Mesendoderm (in vitro differentiated cells): ENCODE measurements at regions not wholly inside any gene's neighbourhood (a gene's known extent, or its start where the extent isn't known, plus 50 kb on each side); places are given as distances from the start of the nearest gene placed in this dataset.

Experiments
- DNase-seq: peaks from one replicate; pipeline ENCODE4 v3.0.0; 2013
- H2AK5ac ChIP-seq: 2 replicates; pipeline ENCODE4 v1.6.1; 2013; ENCODE audit warnings: low read length, inconsistent platforms
- H2BK120ac ChIP-seq: 2 replicates; pipeline ENCODE4 v1.6.1; 2013; ENCODE audit warnings: low read depth, mild to moderate bottlenecking, low read length, moderate library complexity, mixed read lengths
- H2BK15ac ChIP-seq: replicated peaks from 2 replicates; pipeline ENCODE4 v1.6.1; 2013; ENCODE audit warnings: low read depth, mild to moderate bottlenecking, moderate library complexity
- H2BK5ac ChIP-seq: 2 replicates; pipeline ENCODE4 v1.6.1; 2013; ENCODE audit warnings: low read length, inconsistent platforms
- H3K18ac ChIP-seq: 2 replicates; pipeline ENCODE4 v1.6.1; 2013; ENCODE audit warnings: mild to moderate bottlenecking, low read length, mixed read lengths
- H3K23ac ChIP-seq: one replicate; pipeline ENCODE4 v1.6.1; 2013; ENCODE audit warnings: low read length
- H3K27ac ChIP-seq: 2 replicates; pipeline ENCODE4 v1.5.1; 2013; ENCODE audit warnings: low read depth, mild to moderate bottlenecking, inconsistent platforms, low read length, moderate library complexity
- H3K27me3 ChIP-seq: 2 replicates; pipeline ENCODE4 v1.6.1; 2013; ENCODE audit warnings: low read length, control low read depth, mild to moderate bottlenecking, inconsistent platforms; ENCODE audit not compliant: insufficient read depth, poor library complexity
- H3K36me3 ChIP-seq: 2 replicates; pipeline ENCODE4 v1.6.1; 2013; ENCODE audit warnings: low read length, inconsistent platforms; ENCODE audit not compliant: control insufficient read depth, insufficient read depth
- H3K4ac ChIP-seq: one replicate; pipeline ENCODE4 v1.6.1; 2013; ENCODE audit warnings: low read depth, mild to moderate bottlenecking, low read length, moderate library complexity
- H3K4me1 ChIP-seq: 2 replicates; pipeline ENCODE4 v1.6.1; 2013; ENCODE audit warnings: low read depth, low read length, inconsistent platforms; ENCODE audit not compliant: control insufficient read depth
- H3K4me2 ChIP-seq: 2 replicates; pipeline ENCODE4 v1.6.1; 2013; ENCODE audit warnings: low read length
- H3K4me3 ChIP-seq: 2 replicates; pipeline ENCODE4 v1.5.1; 2013; ENCODE audit warnings: mild to moderate bottlenecking, low read length
- H3K56ac ChIP-seq: one replicate; pipeline ENCODE4 v1.6.1; 2013; ENCODE audit warnings: low read length
- H3K79me1 ChIP-seq: 2 replicates; pipeline ENCODE4 v1.6.1; 2013; ENCODE audit warnings: low read length, inconsistent platforms
- H3K79me2 ChIP-seq: 2 replicates; pipeline ENCODE4 v1.6.1; 2013; ENCODE audit warnings: mild to moderate bottlenecking, low read length; ENCODE audit not compliant: control insufficient read depth, insufficient read depth
- H3K9ac ChIP-seq: 2 replicates; pipeline ENCODE4 v1.6.1; 2013; ENCODE audit warnings: low read length, inconsistent platforms
- H4K5ac ChIP-seq: one replicate; pipeline ENCODE4 v1.6.1; 2013; ENCODE audit warnings: low read length
- H4K8ac ChIP-seq: one replicate; pipeline ENCODE4 v1.6.1; 2013; ENCODE audit warnings: low read depth, mild to moderate bottlenecking, control low read depth, low read length, moderate library complexity
- WGBS: extraction: QIAGEN DNeasy Blood & Tissue Kit; methylation state at CpG from one replicate; pipeline ENCODE4 v1.1.7; 2013; ENCODE audit warnings: low lambda C conversion rate, missing lambda C conversion rate; ENCODE audit not compliant: insufficient coverage; ENCODE audit errors: extremely low coverage; 5-methylcytosine and 5-hydroxymethylcytosine counted together

DNA sequence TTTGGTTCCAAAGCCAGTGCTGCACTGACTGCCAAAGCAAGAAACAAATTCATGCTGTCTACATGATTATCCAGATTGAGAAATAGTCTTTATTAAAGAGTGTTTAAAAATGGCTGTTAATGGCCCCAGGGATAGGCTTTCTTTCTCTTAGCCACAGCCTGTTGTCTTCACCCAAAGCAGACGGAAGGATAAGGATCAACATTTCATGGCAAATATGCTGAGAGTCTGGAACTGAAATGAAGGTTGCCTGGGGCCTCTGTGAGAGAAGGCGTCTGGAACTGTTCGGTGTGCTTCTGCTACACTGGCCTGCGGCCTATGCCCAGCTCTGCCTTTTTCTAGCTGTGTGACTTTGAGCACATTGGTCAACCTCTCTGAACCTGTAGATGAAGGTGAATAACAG lies 373.0 kb upstream of the ZFP64 start:
- no peak overlapping the region for H3K18ac ChIP-seq
- H3K4me3 ChIP-seq = no peak overlapping the region
- no peak overlapping the region for H4K5ac ChIP-seq
- no peaks in the 10 kb centered on the region for H3K79me1 ChIP-seq
- no peak overlapping the region for H3K27ac ChIP-seq
- H3K56ac ChIP-seq = no peak overlapping the region
- H3K27me3 ChIP-seq = no peaks in the 10 kb centered on the region
- no peaks in the 10 kb centered on the region for H3K4me1 ChIP-seq
- no peak overlapping the region for H2BK5ac ChIP-seq
- H3K4ac ChIP-seq = no peak overlapping the region
- WGBS = no CpG with 5 or more reads among the region's 4 CpGs
- H2BK120ac ChIP-seq = no peak overlapping the region
- H3K23ac ChIP-seq = no peak overlapping the region
- no peak for DNase-seq
- H3K9ac ChIP-seq = no peak overlapping the region
- no peaks in the 10 kb centered on the region for H3K36me3 ChIP-seq
- H3K79me2 ChIP-seq = no peaks in the 10 kb centered on the region
- H3K4me2 ChIP-seq = no peak overlapping the region
- H2BK15ac ChIP-seq = no peak overlapping the region
- H2AK5ac ChIP-seq = no peak overlapping the region
- H4K8ac ChIP-seq = no peak overlapping the region

DNA sequence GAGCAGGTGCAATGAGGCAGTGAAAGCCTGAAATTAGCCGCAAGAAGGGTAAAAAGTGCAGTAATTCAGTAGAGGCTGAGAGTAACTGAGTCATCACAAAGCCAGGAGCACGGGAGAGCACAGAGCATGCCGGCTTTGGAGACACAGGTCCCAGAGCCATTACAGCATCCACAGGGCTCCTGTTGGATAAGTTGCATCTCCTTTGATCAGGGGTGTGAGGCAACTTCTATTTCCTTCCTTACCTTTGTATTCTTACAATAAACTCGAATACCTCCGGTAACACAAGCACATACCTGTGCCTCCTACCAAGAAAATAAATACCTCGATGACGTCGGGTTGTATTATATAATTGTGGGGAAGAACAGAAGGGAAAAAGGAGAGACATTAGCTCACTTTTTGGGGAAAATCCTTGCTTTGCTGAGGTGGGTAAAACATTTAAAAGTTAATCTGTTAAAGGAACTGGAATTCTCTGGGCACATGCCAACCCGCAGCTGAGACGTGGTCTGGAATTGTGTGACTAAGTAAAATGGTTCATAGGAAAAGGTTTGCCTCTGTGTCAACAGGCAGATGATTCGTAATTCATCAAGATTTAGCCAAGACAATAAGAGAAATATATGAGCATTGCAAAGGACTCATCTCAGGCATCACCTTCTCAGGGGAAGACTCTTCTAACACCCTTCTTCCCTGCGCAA lies 360.7 kb upstream of the ZFP64 start:
- no CpG with 5 or more reads among the region's 12 CpGs for WGBS
- Histone ChIP-seq H3K27me3 (no peaks in the 10 kb centered on the region), H3K36me3 (no peaks in the 10 kb centered on the region), H2BK120ac (no peak overlapping the region), H3K4ac (no peak overlapping the region), H4K8ac (no peak overlapping the region), H3K23ac (no peak overlapping the region), H3K79me1 (no peaks in the 10 kb centered on the region), H4K5ac (no peak overlapping the region), H3K27ac (no peak overlapping the region), H3K4me1 (no peaks in the 10 kb centered on the region), H2BK15ac (no peak overlapping the region), H2BK5ac (no peak overlapping the region), H3K79me2 (no peaks in the 10 kb centered on the region), H3K4me2 (no peak overlapping the region), H3K4me3 (no peak overlapping the region), H3K56ac (no peak overlapping the region), H2AK5ac (no peak overlapping the region), H3K9ac (no peak overlapping the region), H3K18ac (no peak overlapping the region)
- no peak for DNase-seq

DNA sequence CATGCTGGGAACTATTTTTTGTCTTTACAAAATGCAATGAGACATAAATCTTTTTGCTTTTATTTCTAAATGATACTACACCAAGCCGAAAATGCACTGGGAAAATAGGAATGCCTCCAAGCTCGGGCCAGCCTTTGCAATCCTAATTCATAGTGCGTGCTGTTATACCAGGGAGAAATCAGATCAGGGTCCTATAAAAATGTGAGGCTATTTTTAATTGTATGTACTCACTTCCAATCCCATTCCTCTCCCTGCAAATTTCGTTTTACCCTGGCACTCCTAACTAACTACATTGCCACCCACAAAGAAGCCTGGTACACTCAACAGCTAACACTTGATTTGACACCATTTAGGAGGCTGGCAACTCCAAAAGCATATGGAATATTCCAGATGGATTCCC lies 350.6 kb upstream of the ZFP64 start:
- Histone ChIP-seq H3K56ac (no peak overlapping the region), H3K23ac (no peak overlapping the region), H3K4me2 (no peak overlapping the region), H3K18ac (no peak overlapping the region), H2BK15ac (no peak overlapping the region), H3K27ac (no peak overlapping the region), H2BK5ac (no peak overlapping the region), H4K8ac (no peak overlapping the region), H3K4me3 (no peak overlapping the region), H3K79me2 (no peaks in the 10 kb centered on the region), H2BK120ac (no peak overlapping the region), H3K9ac (no peak overlapping the region), H3K27me3 (no peaks in the 10 kb centered on the region), H2AK5ac (no peak overlapping the region), H3K4ac (no peak overlapping the region), H3K79me1 (no peaks in the 10 kb centered on the region), H3K36me3 (no peaks in the 10 kb centered on the region), H3K4me1 (no peaks in the 10 kb centered on the region), H4K5ac (no peak overlapping the region)
- no CpG with 5 or more reads among the region's 4 CpGs for WGBS
- no peak for DNase-seq

DNA sequence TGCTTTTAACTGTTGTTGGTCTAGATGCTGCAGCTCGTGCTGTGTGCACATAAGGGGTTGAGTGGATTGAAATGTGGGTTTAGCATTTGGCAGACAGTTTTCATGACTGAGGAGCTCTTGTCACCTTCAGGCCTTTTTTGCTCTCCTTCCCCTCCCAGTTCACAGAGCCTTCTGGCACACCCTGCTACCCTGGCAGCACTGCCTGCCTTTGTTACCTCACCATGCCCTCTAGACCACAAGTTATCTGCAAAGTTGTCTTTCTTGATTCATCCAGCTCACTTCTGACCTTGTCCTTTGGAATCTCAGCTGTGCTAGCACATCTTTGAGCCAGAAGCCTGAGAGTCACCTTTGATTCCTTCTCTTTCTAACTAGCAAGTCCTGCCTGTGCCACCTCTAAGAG lies 348.9 kb upstream of the ZFP64 start:
- Histone ChIP-seq H3K56ac (no peak overlapping the region), H3K4me2 (no peak overlapping the region), H4K8ac (no peak overlapping the region), H3K27me3 (no peaks in the 10 kb centered on the region), H3K79me2 (no peaks in the 10 kb centered on the region), H3K23ac (no peak overlapping the region), H4K5ac (no peak overlapping the region), H3K79me1 (no peaks in the 10 kb centered on the region), H3K36me3 (no peaks in the 10 kb centered on the region), H3K9ac (no peak overlapping the region), H2AK5ac (no peak overlapping the region), H2BK15ac (no peak overlapping the region), H3K4ac (no peak overlapping the region), H3K4me1 (no peaks in the 10 kb centered on the region), H2BK5ac (no peak overlapping the region), H3K4me3 (no peak overlapping the region), H3K27ac (no peak overlapping the region), H2BK120ac (no peak overlapping the region), H3K18ac (no peak overlapping the region)
- no CpG with 5 or more reads among the region's 1 CpG for WGBS
- DNase-seq = no peak

DNA sequence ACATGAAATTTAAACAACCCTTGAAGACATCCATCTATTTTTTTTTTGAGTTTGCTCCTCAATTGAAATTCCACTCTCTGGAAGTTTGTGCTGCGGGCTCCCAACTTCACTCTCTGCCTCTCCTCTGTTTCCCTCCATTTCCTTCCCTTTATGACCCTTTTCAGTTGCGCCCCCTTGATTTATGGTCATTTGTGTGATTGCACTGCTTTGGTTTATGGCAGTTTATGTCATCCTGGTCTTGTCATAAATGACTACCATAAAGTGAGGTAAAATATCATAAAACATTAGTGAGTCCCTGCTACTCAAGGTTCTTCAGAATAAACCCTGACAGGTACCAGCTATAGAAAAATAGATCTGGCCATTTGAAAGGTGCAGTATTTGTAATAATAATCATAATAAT lies 348.3 kb upstream of the ZFP64 start:
- Histone ChIP-seq H3K79me1 (no peaks in the 10 kb centered on the region), H2BK15ac (no peak overlapping the region), H3K18ac (no peak overlapping the region), H4K5ac (no peak overlapping the region), H3K4me1 (no peaks in the 10 kb centered on the region), H3K79me2 (no peaks in the 10 kb centered on the region), H3K4me2 (no peak overlapping the region), H2BK120ac (no peak overlapping the region), H3K9ac (no peak overlapping the region), H3K4ac (no peak overlapping the region), H3K36me3 (no peaks in the 10 kb centered on the region), H3K23ac (no peak overlapping the region), H3K56ac (no peak overlapping the region), H2BK5ac (no peak overlapping the region), H3K27me3 (no peaks in the 10 kb centered on the region), H2AK5ac (no peak overlapping the region), H3K27ac (no peak overlapping the region), H3K4me3 (no peak overlapping the region), H4K8ac (no peak overlapping the region)
- peak; percentile 19 for DNase-seq
- no CpG with 5 or more reads among the region's 2 CpGs for WGBS

DNA sequence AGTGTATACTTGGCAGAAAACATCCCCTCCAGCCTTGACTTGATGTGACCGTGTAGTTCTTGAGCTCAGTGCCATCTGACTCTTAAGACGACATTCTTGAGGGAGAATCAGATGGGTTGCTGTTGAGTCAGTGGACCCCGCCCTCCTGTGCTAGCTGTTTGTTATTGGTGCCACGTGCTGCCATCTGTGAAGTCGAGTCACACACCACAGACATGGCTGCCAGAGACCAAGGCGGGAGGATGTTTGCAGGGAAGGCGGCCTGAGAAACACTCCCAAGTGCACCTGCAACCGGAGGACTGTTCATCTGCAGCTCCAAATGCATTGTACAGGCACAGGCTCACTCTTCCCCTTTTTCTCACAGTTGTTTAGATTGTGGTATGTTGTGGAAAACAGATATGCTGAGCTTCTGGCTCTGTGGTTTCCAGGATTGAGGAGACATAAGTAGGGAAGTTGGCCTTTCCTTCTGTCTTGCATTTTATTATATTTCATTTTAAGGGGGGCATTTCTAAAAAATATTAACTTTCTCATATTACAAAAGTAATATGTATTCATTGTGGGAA lies 345.3 kb upstream of the ZFP64 start:
- no CpG with 5 or more reads among the region's 8 CpGs for WGBS
- no peak overlapping the region for H2BK15ac ChIP-seq
- no peak overlapping the region for H4K5ac ChIP-seq
- no peak overlapping the region for H2AK5ac ChIP-seq
- H4K8ac ChIP-seq = no peak overlapping the region
- H2BK5ac ChIP-seq = no peak overlapping the region
- no peak overlapping the region for H3K56ac ChIP-seq
- no peaks in the 10 kb centered on the region for H3K79me1 ChIP-seq
- no peaks in the 10 kb centered on the region for H3K4me1 ChIP-seq
- H3K36me3 ChIP-seq = no peaks in the 10 kb centered on the region
- no peaks in the 10 kb centered on the region for H3K27me3 ChIP-seq
- no peak overlapping the region for H3K23ac ChIP-seq
- no peak overlapping the region for H3K4me3 ChIP-seq
- no peak for DNase-seq
- no peak overlapping the region for H3K9ac ChIP-seq
- H3K18ac ChIP-seq = no peak overlapping the region
- H3K79me2 ChIP-seq = no peaks in the 10 kb centered on the region
- no peak overlapping the region for H3K4ac ChIP-seq
- H3K27ac ChIP-seq = no peak overlapping the region
- H2BK120ac ChIP-seq = no peak overlapping the region
- H3K4me2 ChIP-seq = no peak overlapping the region
